Endodermal cell (in vitro differentiated cells): ENCODE measurements at regions not wholly inside any gene's neighbourhood (a gene's known extent, or its start where the extent isn't known, plus 50 kb on each side); places are given as distances from the start of the nearest gene placed in this dataset.

Experiments
- DNase-seq: peaks from one replicate; pipeline ENCODE4 v3.0.0-alpha.2; 2017
- H3K27ac ChIP-seq: 2 replicates; pipeline ENCODE4 v1.5.1; 2013; ENCODE audit warnings: mild to moderate bottlenecking, low read depth, low read length, moderate library complexity
- H3K27me3 ChIP-seq: 2 replicates; pipeline ENCODE4 v1.6.1; 2013; ENCODE audit warnings: mild to moderate bottlenecking, low read length, moderate library complexity; ENCODE audit not compliant: insufficient read depth, control insufficient read depth, poor library complexity, severe bottlenecking
- H3K36me3 ChIP-seq: 2 replicates; pipeline ENCODE4 v1.7.0; 2013; ENCODE audit warnings: mild to moderate bottlenecking, low read length, moderate library complexity; ENCODE audit not compliant: control insufficient read depth, insufficient read depth
- H3K4me1 ChIP-seq: one replicate; pipeline ENCODE4 v1.7.0; 2013; ENCODE audit warnings: low read length; ENCODE audit not compliant: control insufficient read depth, insufficient read depth
- H3K4me3 ChIP-seq: 2 replicates; pipeline ENCODE4 v1.5.1; 2013; ENCODE audit warnings: mild to moderate bottlenecking, low read length, moderate library complexity
- H3K9ac ChIP-seq: 2 replicates; pipeline ENCODE4 v1.6.1; 2013; ENCODE audit warnings: mild to moderate bottlenecking, low read length, moderate library complexity; ENCODE audit not compliant: poor library complexity, severe bottlenecking; ENCODE audit errors: extremely low read depth
- H3K9me3 ChIP-seq: 2 replicates; pipeline ENCODE4 v1.6.1; 2013; ENCODE audit warnings: mild to moderate bottlenecking, low read length, moderate library complexity; ENCODE audit not compliant: control insufficient read depth
- H3K27ac Mint-ChIP-seq: 2 replicates; pipeline ENCODE4 v1.8.0; 2020; ENCODE audit warnings: mixed read lengths
- H3K27me3 Mint-ChIP-seq: 2 replicates; pipeline ENCODE4 v1.8.0; 2021; ENCODE audit warnings: mild to moderate bottlenecking, mixed read lengths; ENCODE audit not compliant: insufficient read depth
- H3K36me3 Mint-ChIP-seq: 2 replicates; pipeline ENCODE4 v1.8.0; 2020; ENCODE audit warnings: low read depth, mixed read lengths
- H3K4me1 Mint-ChIP-seq: 2 replicates; pipeline ENCODE4 v1.8.0; 2020; ENCODE audit warnings: mixed read lengths
- H3K4me3 Mint-ChIP-seq: 2 replicates; pipeline ENCODE4 v1.8.0; 2020; ENCODE audit warnings: mild to moderate bottlenecking, moderate library complexity, mixed read lengths
- H3K9me3 Mint-ChIP-seq: 2 replicates; pipeline ENCODE4 v1.8.0; 2020; ENCODE audit warnings: mild to moderate bottlenecking, mixed read lengths
- CTCF ChIP-seq: fragments of 200-600 bp; sonication (generic); conservative IDR thresholded peaks from 2 replicates; pipeline ENCODE4 v1.5.0; 2021; ENCODE audit warnings: antibody characterized with exemption, mild to moderate bottlenecking
- WGBS, 2 experiments: methylation state at CpG; one replicate each; pipeline versions ENCODE4 v1.1.5 to v1.1.7; 2013; ENCODE audit warnings: missing lambda C conversion rate in 2 of 2, mixed read lengths in 1 of 2; ENCODE audit not compliant: insufficient coverage in 1 of 2, insufficient read length in 1 of 2; 5-methylcytosine and 5-hydroxymethylcytosine counted together

- no peak overlapping the region for H3K9ac ChIP-seq
- no peaks in the 10 kb centered on the region for H3K4me1 Mint-ChIP-seq
- H3K9me3 ChIP-seq, result no peaks in the 10 kb centered on the region
- H3K4me3 ChIP-seq, result no peak overlapping the region
- no peaks in the 10 kb centered on the region for H3K36me3 ChIP-seq
- no peak overlapping the region for H3K4me3 Mint-ChIP-seq
- peaks cover 2% of the 10 kb centered on the region for H3K27me3 Mint-ChIP-seq
- H3K36me3 Mint-ChIP-seq, result no peaks in the 10 kb centered on the region
- H3K9me3 Mint-ChIP-seq, result no peaks in the 10 kb centered on the region
- DNase-seq, result no peak
- no peak for TF ChIP-seq CTCF
- no peak overlapping the region for H3K27ac ChIP-seq
- H3K27me3 ChIP-seq, result no peaks in the 10 kb centered on the region
- WGBS, 2 experiments, result 80 to 90% methylated on average over 3 of the region's 3 CpGs
- H3K27ac Mint-ChIP-seq, result no peak overlapping the region
- no peaks in the 10 kb centered on the region for H3K4me1 ChIP-seq
These were observed 121.8 kb upstream of the C1orf174 start for GRCh38 chr1:4021974-4022268.

- peaks cover 2% of the 10 kb centered on the region for H3K27me3 Mint-ChIP-seq
- Histone ChIP-seq H3K9ac (no peak overlapping the region), H3K36me3 (no peaks in the 10 kb centered on the region), H3K27me3 (no peaks in the 10 kb centered on the region), H3K27ac (no peak overlapping the region), H3K9me3 (no peaks in the 10 kb centered on the region), H3K4me1 (no peaks in the 10 kb centered on the region), H3K4me3 (no peak overlapping the region)
- 93 to 97% methylated on average over 9 to 14 of the region's 14 CpGs for WGBS, 2 experiments
- H3K27ac Mint-ChIP-seq, result no peak overlapping the region
- TF ChIP-seq CTCF, result no peak
- peak; percentile 28 for DNase-seq
- H3K4me3 Mint-ChIP-seq, result no peak overlapping the region
- H3K4me1 Mint-ChIP-seq, result no peaks in the 10 kb centered on the region
- H3K36me3 Mint-ChIP-seq, result no peaks in the 10 kb centered on the region
- no peaks in the 10 kb centered on the region for H3K9me3 Mint-ChIP-seq
These were observed 122.6 kb upstream of the C1orf174 start for GRCh38 chr1:4022715-4023114.

- 81 to 92% methylated on average over 2 to 5 of the region's 5 CpGs for WGBS, 2 experiments
- peak; percentile 31 for DNase-seq
- H3K27me3 ChIP-seq, result no peaks in the 10 kb centered on the region
- H3K9ac ChIP-seq, result no peak overlapping the region
- Mint-ChIP-seq H3K4me3 (no peak overlapping the region), H3K36me3 (no peaks in the 10 kb centered on the region), H3K27ac (no peak overlapping the region), H3K9me3 (no peaks in the 10 kb centered on the region), H3K27me3 (peaks cover 2% of the 10 kb centered on the region), H3K4me1 (no peaks in the 10 kb centered on the region)
- no peak overlapping the region for H3K4me3 ChIP-seq
- no peaks in the 10 kb centered on the region for H3K9me3 ChIP-seq
- H3K27ac ChIP-seq, result no peak overlapping the region
- H3K4me1 ChIP-seq, result no peaks in the 10 kb centered on the region
- no peaks in the 10 kb centered on the region for H3K36me3 ChIP-seq
- no peak for TF ChIP-seq CTCF
These were observed 123.6 kb upstream of the C1orf174 start for GRCh38 chr1:4023678-4024077.
